Renal pelvis (tissue), 1 donor: ENCODE measurements at regions not wholly inside any gene's neighbourhood (a gene's known extent, or its start where the extent isn't known, plus 50 kb on each side); places are given as distances from the start of the nearest gene placed in this dataset.
"Not testable (repeated sequence)": the region's sequence is repeated elsewhere in the genome, so short reads cannot be mapped to it uniquely, and the experiment has no call there.

ENCODE experiments used
- DNase-seq: peaks from one replicate; pipeline ENCODE4 v3.0.0-alpha.2; 2013

- not testable (repeated sequence) for DNase-seq
Observed at GRCh38 chr6:60789601-60790000, 1496.4 kb downstream of the KHDRBS2 start.

GRCh38 chr6:60782698-60783464 lies 1503.1 kb downstream of the KHDRBS2 start:
- not testable (repeated sequence) for DNase-seq

- not testable (repeated sequence) for DNase-seq
Observed at GRCh38 chr6:60779591-60779990, 1506.4 kb downstream of the KHDRBS2 start.

- DNase-seq, result not testable (repeated sequence)
Observed at GRCh38 chr6:60767791-60768499, 1518.1 kb downstream of the KHDRBS2 start.

- DNase-seq, result not testable (repeated sequence)
Observed at GRCh38 chr6:60765331-60765730, 1520.7 kb downstream of the KHDRBS2 start.

GRCh38 chr6:60763464-60764080 lies 1522.5 kb downstream of the KHDRBS2 start:
- DNase-seq, result not testable (repeated sequence)

GRCh38 chr6:60760928-60761327 lies 1525.1 kb downstream of the KHDRBS2 start:
- DNase-seq, result not testable (repeated sequence)

GRCh38 chr6:60759149-60759825 lies 1526.7 kb downstream of the KHDRBS2 start:
- DNase-seq, result not testable (repeated sequence)

- DNase-seq, result not testable (repeated sequence)
Observed at GRCh38 chr6:60758725-60759124, 1527.3 kb downstream of the KHDRBS2 start.

GRCh38 chr6:60754879-60755278 lies 1531.1 kb downstream of the KHDRBS2 start:
- DNase-seq, result no peak

GRCh38 chr6:60750353-60751081 lies 1535.5 kb downstream of the KHDRBS2 start:
- not testable (repeated sequence) for DNase-seq

GRCh38 chr6:60747765-60748556 lies 1538.1 kb downstream of the KHDRBS2 start:
- DNase-seq, result not testable (repeated sequence)

GRCh38 chr6:60737764-60738425 lies 1548.1 kb downstream of the KHDRBS2 start:
- DNase-seq, result not testable (repeated sequence)

GRCh38 chr6:60737315-60737714 lies 1548.7 kb downstream of the KHDRBS2 start:
- not testable (repeated sequence) for DNase-seq

- not testable (repeated sequence) for DNase-seq
Observed at GRCh38 chr6:60723935-60724334, 1562.1 kb downstream of the KHDRBS2 start.

- no peak for DNase-seq
Observed at GRCh38 chr6:60695232-60695631, 1590.8 kb downstream of the KHDRBS2 start.

- DNase-seq, result no peak
Observed at GRCh38 chr6:60687085-60687484, 1598.9 kb downstream of the KHDRBS2 start.

- no peak for DNase-seq
Observed at GRCh38 chr6:60681806-60682205, 1604.2 kb downstream of the KHDRBS2 start.

GRCh38 chr6:60679175-60679574 lies 1606.8 kb downstream of the KHDRBS2 start:
- no peak for DNase-seq

- DNase-seq, result no peak
Observed at GRCh38 chr6:60671369-60671768, 1614.7 kb downstream of the KHDRBS2 start.
